ENCODE measurements at regions not wholly inside any gene's neighbourhood (a gene's known extent, or its start where the extent isn't known, plus 50 kb on each side); places are given as distances from the start of the nearest gene placed in this dataset.

DNA sequence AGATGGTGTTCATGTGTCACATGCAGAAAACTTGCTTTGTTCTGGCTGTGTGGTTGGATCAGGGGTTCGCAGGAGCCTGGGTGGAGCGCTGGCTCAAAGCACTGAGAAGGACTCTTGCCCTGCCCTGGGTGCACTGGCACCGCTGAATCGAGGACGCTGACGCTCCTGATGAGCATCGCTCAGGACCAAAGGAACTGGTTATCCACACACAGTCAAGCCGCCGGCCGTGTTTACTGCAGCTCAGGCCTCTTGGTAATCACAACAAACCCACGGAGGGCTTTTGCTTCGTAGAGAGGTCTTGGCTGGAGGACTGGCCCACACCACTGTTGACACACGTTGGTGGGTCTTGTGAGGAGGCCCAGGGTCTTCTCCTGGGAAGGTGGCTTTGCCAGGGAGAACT lies 299.4 kb upstream of the IRX2 start:
- TF ChIP-seq CTCF (IDR thresholded peaks at IDR 0.05), result no peak
- no peak for TF ChIP-seq TCF7L2 (IDR thresholded peaks at IDR 0.05; ENCODE audit: low read depth, low read length)
- no peak for TF ChIP-seq REST (IDR thresholded peaks at IDR 0.05; ENCODE audit: insufficient read depth in 1 of 2, low read depth in 2 of 2, low read length in 1 of 2)

Measured in Panc1 (cell line).